CD1c-positive myeloid dendritic cell (primary cell): ENCODE measurements at regions not wholly inside any gene's neighbourhood (a gene's known extent, or its start where the extent isn't known, plus 50 kb on each side); places are given as distances from the start of the nearest gene placed in this dataset.

ENCODE experiments used
- DNase-seq: peaks from one replicate; pipeline ENCODE4 v3.0.0-alpha.2; 2016; ENCODE audit errors: extremely low spot score

- DNase-seq, result no peak
Observed at GRCh38 chrX:10021461-10022272, 54.5 kb downstream of the CLDN34 start.

GRCh38 chrX:10022273-10022541 lies 55.0 kb downstream of the CLDN34 start:
- DNase-seq, result no peak

- DNase-seq, result no peak
Observed at GRCh38 chrX:10022580-10023245, 55.6 kb downstream of the CLDN34 start.

- no peak for DNase-seq
Observed at GRCh38 chrX:10023821-10024220, 56.7 kb downstream of the CLDN34 start.

- DNase-seq, result no peak
Observed at GRCh38 chrX:10025742-10026493, 58.8 kb downstream of the CLDN34 start.

- DNase-seq, result no peak
Observed at GRCh38 chrX:10028283-10029104, 61.3 kb downstream of the CLDN34 start.

- DNase-seq, result no peak
Observed at GRCh38 chrX:10030570-10030969, 63.4 kb downstream of the CLDN34 start.

- DNase-seq, result no peak
Observed at GRCh38 chrX:10031746-10032145, 64.6 kb downstream of the CLDN34 start.

GRCh38 chrX:10032147-10032546 lies 65.0 kb downstream of the CLDN34 start:
- DNase-seq, result no peak

- DNase-seq, result no peak
Observed at GRCh38 chrX:10033375-10034007, 66.3 kb downstream of the CLDN34 start.

GRCh38 chrX:10034740-10035260 lies 67.6 kb downstream of the CLDN34 start:
- no peak for DNase-seq

- no peak for DNase-seq
Observed at GRCh38 chrX:10038585-10038984, 71.4 kb downstream of the CLDN34 start.

- no peak for DNase-seq
Observed at GRCh38 chrX:10039821-10040793, 72.9 kb downstream of the CLDN34 start.

- DNase-seq, result no peak
Observed at GRCh38 chrX:10040961-10041360, 73.8 kb downstream of the CLDN34 start.

- DNase-seq, result no peak
Observed at GRCh38 chrX:10041383-10041782, 74.2 kb downstream of the CLDN34 start.

- no peak for DNase-seq
Observed at GRCh38 chrX:10042055-10042454, 74.9 kb downstream of the CLDN34 start.

GRCh38 chrX:10043386-10043785 lies 76.2 kb downstream of the CLDN34 start:
- DNase-seq, result no peak

- DNase-seq, result no peak
Observed at GRCh38 chrX:10044021-10044420, 76.9 kb downstream of the CLDN34 start.

GRCh38 chrX:10045327-10046000 lies 78.3 kb downstream of the CLDN34 start:
- DNase-seq, result no peak
